Lower lobe of right lung (tissue), 2 donors: ENCODE measurements at regions not wholly inside any gene's neighbourhood (a gene's known extent, or its start where the extent isn't known, plus 50 kb on each side); places are given as distances from the start of the nearest gene placed in this dataset.
A peak's percentile ranks its signal among the peaks of the same experiment; 100 is the strongest.

Experiments
- ATAC-seq, 2 donors: fragments of 200-7000 bp; cut with Tn5 transposase; one replicate each; pipeline ENCODE4 v1.9.1; 2020 to 2022; ENCODE audit warnings: mild to moderate bottlenecking in 2 of 2, moderate library complexity in 2 of 2
- DNase-seq: peaks from one replicate; pipeline ENCODE4 v3.0.0-alpha.2; 2020
- H3K27ac ChIP-seq: fragments of 200-600 bp; one replicate; pipeline ENCODE4 v1.8.0; 2022
- H3K27me3 ChIP-seq: fragments of 200-600 bp; one replicate; pipeline ENCODE4 v1.8.0; 2022; ENCODE audit warnings: low read depth
- H3K36me3 ChIP-seq: fragments of 200-600 bp; one replicate; pipeline ENCODE4 v1.8.0; 2022; ENCODE audit warnings: mild to moderate bottlenecking
- H3K4me1 ChIP-seq: fragments of 200-600 bp; one replicate; pipeline ENCODE4 v1.8.0; 2022
- H3K4me3 ChIP-seq: fragments of 200-600 bp; one replicate; pipeline ENCODE4 v1.8.0; 2022; ENCODE audit warnings: mild to moderate bottlenecking
- H3K9me3 ChIP-seq: fragments of 200-600 bp; one replicate; pipeline ENCODE4 v1.8.0; 2022
- CTCF ChIP-seq: fragments of 200-600 bp; IDR thresholded peaks from one replicate; pipeline ENCODE4 v1.8.0; 2022; ENCODE audit warnings: antibody characterized with exemption, mild to moderate bottlenecking
- intact Hi-C: fragments of 100-400 bp; cut with DNase I; formaldehyde crosslinking; loops from one replicate; pipeline ENCODE4 v1.11.0; 2022
- donor health status: DM: no; HTN: yes; CAD: no; lungs with severe emphysema.

- H3K36me3 ChIP-seq = no peaks in the 10 kb centered on the region
- intact Hi-C loops = no loop called here
- H3K27me3 ChIP-seq = no peaks in the 10 kb centered on the region
- DNase-seq = no peak
- H3K9me3 ChIP-seq = no peaks in the 10 kb centered on the region
- ATAC-seq = no peak
- TF ChIP-seq CTCF = no peak
- H3K27ac ChIP-seq = no peak overlapping the region
- no peaks in the 10 kb centered on the region for H3K4me1 ChIP-seq
- H3K4me3 ChIP-seq = no peak overlapping the region
Observed at GRCh38 chr4:31667686-31668085, 947.5 kb downstream of the PCDH7 start.

- peak; percentile 33 for TF ChIP-seq CTCF
- no peak for DNase-seq
- intact Hi-C loops = no loop called here
- ATAC-seq = no peak
- no peaks in the 10 kb centered on the region for H3K27me3 ChIP-seq
- H3K27ac ChIP-seq = no peak overlapping the region
- no peaks in the 10 kb centered on the region for H3K9me3 ChIP-seq
- H3K36me3 ChIP-seq = no peaks in the 10 kb centered on the region
- no peaks in the 10 kb centered on the region for H3K4me1 ChIP-seq
- H3K4me3 ChIP-seq = no peak overlapping the region
Observed at GRCh38 chr4:31674313-31674947, 954.3 kb downstream of the PCDH7 start.

- Histone ChIP-seq H3K9me3 (no peaks in the 10 kb centered on the region), H3K4me3 (no peak overlapping the region), H3K27me3 (no peaks in the 10 kb centered on the region), H3K4me1 (no peaks in the 10 kb centered on the region), H3K27ac (no peak overlapping the region), H3K36me3 (no peaks in the 10 kb centered on the region)
- DNase-seq = no peak
- intact Hi-C loops = no loop called here
- no peak for ATAC-seq
- TF ChIP-seq CTCF = no peak
Observed at GRCh38 chr4:31678356-31678755, 958.2 kb downstream of the PCDH7 start.

GRCh38 chr4:31682796-31683195, 962.6 kb downstream of the PCDH7 start:
- DNase-seq (no peak), ATAC-seq (no peak)

GRCh38 chr4:31687717-31688342, 967.7 kb downstream of the PCDH7 start:
- no peak overlapping the region for H3K27ac ChIP-seq
- no peak for TF ChIP-seq CTCF
- ATAC-seq (no peak), DNase-seq (no peak)
- intact Hi-C loops = no loop called here
- no peaks in the 10 kb centered on the region for H3K4me1 ChIP-seq
- H3K27me3 ChIP-seq = no peaks in the 10 kb centered on the region
- H3K9me3 ChIP-seq = no peaks in the 10 kb centered on the region
- H3K36me3 ChIP-seq = no peaks in the 10 kb centered on the region
- no peak overlapping the region for H3K4me3 ChIP-seq

More at GRCh38 chr4:31682796-31683195, 962.6 kb downstream of the PCDH7 start:
- H3K9me3 ChIP-seq = no peaks in the 10 kb centered on the region
- TF ChIP-seq CTCF = no peak
- H3K4me3 ChIP-seq = no peak overlapping the region
- intact Hi-C loops = no loop called here
- H3K27ac ChIP-seq = no peak overlapping the region
- H3K4me1 ChIP-seq = no peaks in the 10 kb centered on the region
- no peaks in the 10 kb centered on the region for H3K36me3 ChIP-seq
- no peaks in the 10 kb centered on the region for H3K27me3 ChIP-seq
